Progenitor cell of endocrine pancreas (in vitro differentiated cells): ENCODE measurements at regions not wholly inside any gene's neighbourhood (a gene's known extent, or its start where the extent isn't known, plus 50 kb on each side); places are given as distances from the start of the nearest gene placed in this dataset.

Source experiments
- DNase-seq: peaks from one replicate; pipeline ENCODE4 v3.0.0; 2021; ENCODE audit warnings: low spot score; ENCODE audit not compliant: unreplicated experiment
- H3K27ac Mint-ChIP-seq: 2 replicates; pipeline ENCODE4 v1.8.0; 2021; ENCODE audit warnings: mild to moderate bottlenecking, moderate library complexity, mixed read lengths
- H3K27me3 Mint-ChIP-seq: 2 replicates; pipeline ENCODE4 v1.8.0; 2021; ENCODE audit warnings: mixed read lengths
- H3K36me3 Mint-ChIP-seq: 2 replicates; pipeline ENCODE4 v1.8.0; 2022; ENCODE audit warnings: mixed read lengths; ENCODE audit not compliant: insufficient read depth
- H3K4me1 Mint-ChIP-seq: 2 replicates; pipeline ENCODE4 v1.8.0; 2021; ENCODE audit warnings: low read depth, mixed read lengths
- H3K4me3 Mint-ChIP-seq: 2 replicates; pipeline ENCODE4 v1.8.0; 2021; ENCODE audit warnings: low read depth, mild to moderate bottlenecking, moderate library complexity, mixed read lengths
- H3K9me3 Mint-ChIP-seq: 2 replicates; pipeline ENCODE4 v1.8.0; 2021; ENCODE audit warnings: low read depth, mixed read lengths
- CTCF ChIP-seq: fragments of 200-600 bp; sonication (generic); IDR thresholded peaks from one replicate; pipeline ENCODE4 v1.5.0; 2021; ENCODE audit warnings: antibody characterized with exemption, mild to moderate bottlenecking; ENCODE audit not compliant: unreplicated experiment

GRCh38 chr3:167920747-167921146, 175.0 kb downstream of the GOLIM4 start:
- DNase-seq = no peak
- no peak for TF ChIP-seq CTCF
- Mint-ChIP-seq H3K4me1 (no peaks in the 10 kb centered on the region), H3K9me3 (no peaks in the 10 kb centered on the region), H3K27ac (no peak overlapping the region), H3K36me3 (no peaks in the 10 kb centered on the region), H3K4me3 (no peak overlapping the region), H3K27me3 (peaks cover 69% of the 10 kb centered on the region)

GRCh38 chr3:167919590-167919989, 176.1 kb downstream of the GOLIM4 start:
- Mint-ChIP-seq H3K36me3 (no peaks in the 10 kb centered on the region), H3K9me3 (no peaks in the 10 kb centered on the region), H3K4me3 (no peak overlapping the region), H3K27ac (no peak overlapping the region), H3K4me1 (no peaks in the 10 kb centered on the region), H3K27me3 (peaks cover 76% of the 10 kb centered on the region)
- no peak for TF ChIP-seq CTCF
- DNase-seq = no peak

- Mint-ChIP-seq H3K4me1 (no peaks in the 10 kb centered on the region), H3K27ac (no peak overlapping the region), H3K9me3 (no peaks in the 10 kb centered on the region), H3K27me3 (peaks cover 75% of the 10 kb centered on the region), H3K36me3 (no peaks in the 10 kb centered on the region), H3K4me3 (no peak overlapping the region)
- DNase-seq = no peak
- no peak for TF ChIP-seq CTCF
Measured at GRCh38 chr3:167918686-167919085, 177.0 kb downstream of the GOLIM4 start.

GRCh38 chr3:167918008-167918596, 177.6 kb downstream of the GOLIM4 start:
- Mint-ChIP-seq H3K27me3 (peaks cover 80% of the 10 kb centered on the region), H3K4me3 (no peak overlapping the region), H3K9me3 (no peaks in the 10 kb centered on the region), H3K27ac (no peak overlapping the region), H3K36me3 (no peaks in the 10 kb centered on the region), H3K4me1 (no peaks in the 10 kb centered on the region)
- TF ChIP-seq CTCF = no peak
- no peak for DNase-seq

- Mint-ChIP-seq H3K27ac (no peak overlapping the region), H3K9me3 (no peaks in the 10 kb centered on the region), H3K4me1 (peaks cover 20% of the 10 kb centered on the region), H3K36me3 (no peaks in the 10 kb centered on the region), H3K4me3 (no peak overlapping the region), H3K27me3 (peaks cover 80% of the 10 kb centered on the region)
- peak; percentile 30 for TF ChIP-seq CTCF
- no peak for DNase-seq
Measured at GRCh38 chr3:167913219-167913835, 177.8 kb downstream of the SERPINI1 start.
